ENCODE measurements at regions not wholly inside any gene's neighbourhood (a gene's known extent, or its start where the extent isn't known, plus 50 kb on each side); places are given as distances from the start of the nearest gene placed in this dataset.

GRCh38 chr10:3712707-3713106 is 72.3 kb downstream of the KLF6 start:
- H3K4me3 ChIP-seq (ENCODE audit: low read depth, low read length): no peak overlapping the region
- TF ChIP-seq CTCF (IDR thresholded peaks at IDR 0.05; ENCODE audit: control insufficient read depth, extremely low read depth, insufficient read depth): no peak
- DNase-seq (ENCODE audit: low read depth): no peak

GRCh38 chr10:3711918-3712317 is 73.1 kb downstream of the KLF6 start:
- no peak for DNase-seq (ENCODE audit: low read depth)
- TF ChIP-seq CTCF (IDR thresholded peaks at IDR 0.05; ENCODE audit: control insufficient read depth, extremely low read depth, insufficient read depth): no peak
- H3K4me3 ChIP-seq (ENCODE audit: low read depth, low read length): no peak overlapping the region

GRCh38 chr10:3710764-3711163 is 74.2 kb downstream of the KLF6 start:
- H3K4me3 ChIP-seq (ENCODE audit: low read depth, low read length): no peak overlapping the region
- no peak for DNase-seq (ENCODE audit: low read depth)
- TF ChIP-seq CTCF (IDR thresholded peaks at IDR 0.05; ENCODE audit: control insufficient read depth, extremely low read depth, insufficient read depth): no peak

GRCh38 chr10:3709456-3710060 is 75.5 kb downstream of the KLF6 start:
- DNase-seq (ENCODE audit: low read depth): no peak
- TF ChIP-seq CTCF (IDR thresholded peaks at IDR 0.05; ENCODE audit: control insufficient read depth, extremely low read depth, insufficient read depth): no peak
- no peak overlapping the region for H3K4me3 ChIP-seq (ENCODE audit: low read depth, low read length)

- TF ChIP-seq CTCF (IDR thresholded peaks at IDR 0.05; ENCODE audit: control insufficient read depth, extremely low read depth, insufficient read depth): no peak
- DNase-seq (ENCODE audit: low read depth): no peak
- H3K4me3 ChIP-seq (ENCODE audit: low read depth, low read length): no peak overlapping the region
Observed at GRCh38 chr10:3708852-3709251, 76.2 kb downstream of the KLF6 start.

- no peak overlapping the region for H3K4me3 ChIP-seq (ENCODE audit: low read depth, low read length)
- no peak for DNase-seq (ENCODE audit: low read depth)
- no peak for TF ChIP-seq CTCF (IDR thresholded peaks at IDR 0.05; ENCODE audit: control insufficient read depth, extremely low read depth, insufficient read depth)
Observed at GRCh38 chr10:3704565-3705325, 80.3 kb downstream of the KLF6 start.

Data from LNCaP clone FGC (cell line).